Glutamatergic neuron (in vitro differentiated cells): ENCODE measurements at regions not wholly inside any gene's neighbourhood (a gene's known extent, or its start where the extent isn't known, plus 50 kb on each side); places are given as distances from the start of the nearest gene placed in this dataset.
"Not testable (repeated sequence)": the region's sequence is repeated elsewhere in the genome, so short reads cannot be mapped to it uniquely, and the experiment has no call there.

Experiments
- DNase-seq: peaks from one replicate; pipeline ENCODE4 v3.0.0; 2022
- H3K27ac Mint-ChIP-seq: one replicate; pipeline ENCODE4 v1.8.0; 2020; ENCODE audit warnings: mild to moderate bottlenecking, mixed read lengths, inconsistent platforms; ENCODE audit not compliant: unreplicated experiment
- H3K27me3 Mint-ChIP-seq: one replicate; pipeline ENCODE4 v1.8.0; 2020; ENCODE audit warnings: mild to moderate bottlenecking, moderate library complexity, mixed read lengths, inconsistent platforms; ENCODE audit not compliant: unreplicated experiment
- H3K36me3 Mint-ChIP-seq: one replicate; pipeline ENCODE4 v1.8.0; 2020; ENCODE audit warnings: mild to moderate bottlenecking, mixed read lengths, inconsistent platforms; ENCODE audit not compliant: unreplicated experiment
- H3K4me1 Mint-ChIP-seq: one replicate; pipeline ENCODE4 v1.8.0; 2020; ENCODE audit warnings: mild to moderate bottlenecking, low read depth, mixed read lengths, inconsistent platforms; ENCODE audit not compliant: unreplicated experiment
- H3K4me3 Mint-ChIP-seq: one replicate; pipeline ENCODE4 v1.8.0; 2020; ENCODE audit warnings: mild to moderate bottlenecking, mixed read lengths, inconsistent platforms; ENCODE audit not compliant: unreplicated experiment
- H3K9me3 Mint-ChIP-seq: one replicate; pipeline ENCODE4 v1.8.0; 2020; ENCODE audit warnings: mild to moderate bottlenecking, moderate library complexity, mixed read lengths, inconsistent platforms; ENCODE audit not compliant: unreplicated experiment
- CTCF ChIP-seq: fragments of 200-600 bp; sonication (generic); IDR thresholded peaks from one replicate; pipeline ENCODE4 v1.5.0; 2021; ENCODE audit not compliant: partially characterized antibody, unreplicated experiment

- Mint-ChIP-seq H3K36me3 (no peaks in the 10 kb centered on the region), H3K9me3 (no peaks in the 10 kb centered on the region), H3K27ac (no peak overlapping the region), H3K4me3 (no peak overlapping the region), H3K4me1 (no peaks in the 10 kb centered on the region), H3K27me3 (no peaks in the 10 kb centered on the region)
- no peak for TF ChIP-seq CTCF
- no peak for DNase-seq
These were observed 230.5 kb upstream of the FKBP1C start for GRCh38 chr6:62980724-62981123.

- H3K9me3 Mint-ChIP-seq, result no peaks in the 10 kb centered on the region
- no peaks in the 10 kb centered on the region for H3K27me3 Mint-ChIP-seq
- H3K36me3 Mint-ChIP-seq, result no peaks in the 10 kb centered on the region
These were observed 228.3 kb upstream of the FKBP1C start for GRCh38 chr6:62982951-62983350.

GRCh38 chr6:62991696-62992095, 219.6 kb upstream of the FKBP1C start:
- DNase-seq, H3K4me3 Mint-ChIP-seq, H3K9me3 Mint-ChIP-seq, H3K27ac Mint-ChIP-seq, H3K36me3 Mint-ChIP-seq, H3K27me3 Mint-ChIP-seq, H3K4me1 Mint-ChIP-seq: not testable (repeated sequence)

More at GRCh38 chr6:62982951-62983350, 228.3 kb upstream of the FKBP1C start:
- Mint-ChIP-seq H3K27ac (no peak overlapping the region), H3K4me1 (no peaks in the 10 kb centered on the region), H3K4me3 (no peak overlapping the region)
- no peak for DNase-seq
- no peak for TF ChIP-seq CTCF

- Mint-ChIP-seq H3K27ac (no peak overlapping the region), H3K4me1 (no peaks in the 10 kb centered on the region), H3K4me3 (no peak overlapping the region), H3K27me3 (no peaks in the 10 kb centered on the region), H3K36me3 (no peaks in the 10 kb centered on the region), H3K9me3 (no peaks in the 10 kb centered on the region)
- no peak for DNase-seq
- TF ChIP-seq CTCF, result no peak
These were observed 217.3 kb upstream of the FKBP1C start for GRCh38 chr6:62993951-62994350.

- Mint-ChIP-seq H3K4me3 (no peak overlapping the region), H3K4me1 (no peaks in the 10 kb centered on the region), H3K36me3 (no peaks in the 10 kb centered on the region), H3K27me3 (no peaks in the 10 kb centered on the region), H3K9me3 (no peaks in the 10 kb centered on the region), H3K27ac (no peak overlapping the region)
- DNase-seq, result no peak
- TF ChIP-seq CTCF, result no peak
These were observed 213.2 kb upstream of the FKBP1C start for GRCh38 chr6:62998022-62998421.

GRCh38 chr6:62999242-62999641, 212.0 kb upstream of the FKBP1C start:
- H3K4me1 Mint-ChIP-seq, H3K9me3 Mint-ChIP-seq, DNase-seq, H3K4me3 Mint-ChIP-seq, H3K36me3 Mint-ChIP-seq, H3K27me3 Mint-ChIP-seq, H3K27ac Mint-ChIP-seq: not testable (repeated sequence)
